K562 (cell line): ENCODE measurements at regions not wholly inside any gene's neighbourhood (a gene's known extent, or its start where the extent isn't known, plus 50 kb on each side); places are given as distances from the start of the nearest gene placed in this dataset.

Experiments used
- E2F1 ChIP-seq: sonication (generic); formaldehyde crosslinking; IDR thresholded peaks from 2 replicates; pipeline ENCODE4 v1.8.1; 2023; ENCODE audit warnings: mild to moderate bottlenecking, missing genetic modification reagents, moderate library complexity
- FOSL1 ChIP-seq: fragments of 200-800 bp; sonication (Bioruptor generic); conservative IDR thresholded peaks from 2 replicates; pipeline ENCODE4 v1.6.1; 2016; ENCODE audit warnings: missing genetic modification characterization, missing compliant biosample characterization
- FOXJ3 ChIP-seq: sonication (generic); formaldehyde crosslinking; IDR thresholded peaks from 2 replicates; pipeline ENCODE4 v1.4.0; 2020; ENCODE audit warnings: mild to moderate bottlenecking, missing genetic modification reagents
- HMGN3 ChIP-seq: IDR thresholded peaks from 2 replicates; pipeline ENCODE4 v1.6.1; 2011; ENCODE audit warnings: borderline replicate concordance, low read depth, mild to moderate bottlenecking, mixed read lengths, low read length; ENCODE audit not compliant: insufficient read length; ENCODE audit errors: extremely low read depth
- L3MBTL2 ChIP-seq: fragments of 450-650 bp; IDR thresholded peaks from 2 replicates; pipeline ENCODE4 v1.6.1; 2016; ENCODE audit warnings: mild to moderate bottlenecking, moderate library complexity
- MEIS2 ChIP-seq: fragments of 450-650 bp; IDR thresholded peaks from 2 replicates; pipeline ENCODE4 v1.6.1; 2014; ENCODE audit warnings: mild to moderate bottlenecking; ENCODE audit not compliant: partially characterized antibody
- PBX2 ChIP-seq, 2 experiments: IDR thresholded peaks in 1 of 2; conservative IDR thresholded peaks in 1 of 2; 2 replicates each; pipeline ENCODE4 v1.6.1; 2016; ENCODE audit warnings: low read depth in 2 of 2, mild to moderate bottlenecking in 1 of 2, missing compliant biosample characterization in 1 of 2, missing genetic modification characterization in 1 of 2, moderate library complexity in 1 of 2
- POLR2G ChIP-seq: fragments of 200-400 bp; formaldehyde crosslinking; IDR thresholded peaks from 2 replicates; pipeline ENCODE4 v1.6.1; 2017; ENCODE audit warnings: low read depth, mild to moderate bottlenecking, antibody characterized with exemption, low read length, moderate library complexity
- PRDM10 ChIP-seq: fragments of 450-650 bp; IDR thresholded peaks from 2 replicates; pipeline ENCODE4 v1.6.1; 2018; ENCODE audit not compliant: partially characterized antibody
- SIN3B ChIP-seq: fragments of 450-650 bp; IDR thresholded peaks from 2 replicates; pipeline ENCODE4 v1.6.1; 2017; ENCODE audit warnings: low read depth, mild to moderate bottlenecking, moderate library complexity
- SMARCE1 ChIP-seq: fragments of 450-650 bp; IDR thresholded peaks from 2 replicates; pipeline ENCODE4 v1.7.1; 2016; ENCODE audit warnings: mild to moderate bottlenecking
- WHSC1 ChIP-seq: IDR thresholded peaks from one replicate; pipeline ENCODE4 v1.6.1; 2012; ENCODE audit warnings: low read length, control low read depth, inconsistent platforms
- ZNF274 ChIP-seq: IDR thresholded peaks from 2 replicates; pipeline ENCODE4 v1.6.1; 2011; ENCODE audit warnings: low read depth, mild to moderate bottlenecking, low read length, moderate library complexity, borderline replicate concordance
- ZNF444 ChIP-seq: fragments of 250-450 bp; sonication (Bioruptor Pico); IDR thresholded peaks from 2 replicates; pipeline ENCODE4 v1.4.0; 2020; ENCODE audit warnings: mild to moderate bottlenecking, moderate library complexity
- TF ChIP-seq, protein P1 (sequence below): fragments of 250-450 bp; sonication (Bioruptor Pico); IDR thresholded peaks from 2 replicates; pipeline ENCODE4 v1.5.0; 2021
- TF ChIP-seq, protein P2 (sequence below): fragments of 450-650 bp; formaldehyde crosslinking; IDR thresholded peaks from 2 replicates; pipeline ENCODE4 v1.4.0; 2022; ENCODE audit warnings: missing genetic modification characterization

- TF ChIP-seq MEIS2 = peak; percentile 93
- TF ChIP-seq SIN3B = no peak
- TF ChIP-seq PRDM10 = no peak
- TF ChIP-seq HMGN3 = no peak
- TF ChIP-seq E2F1 (CRISPR knock-in tag) = no peak
- TF ChIP-seq FOSL1 (tag) = no peak
- TF ChIP-seq PBX2 (CRISPR knock-in tag; IDR thresholded peaks at IDR 0.05; ENCODE audit: low read depth) = peak; percentile 37; the same call in 1 of the 2 replicates
- peak; percentile 82 for TF ChIP-seq PBX2 (tag; conservative IDR thresholded peaks at IDR 0.05; ENCODE audit: low read depth)
- 0 out of 2 replicates have a peak, but pooled peaks have one; percentile 29 for TF ChIP-seq SMARCE1
- TF ChIP-seq ZNF274 = no peak
- no peak for TF ChIP-seq FOXJ3
- TF ChIP-seq WHSC1 = no peak
- no peak for TF ChIP-seq ZNF444 (CRISPR knock-in tag)
- TF ChIP-seq POLR2G = no peak
- TF ChIP-seq, protein P1, sequence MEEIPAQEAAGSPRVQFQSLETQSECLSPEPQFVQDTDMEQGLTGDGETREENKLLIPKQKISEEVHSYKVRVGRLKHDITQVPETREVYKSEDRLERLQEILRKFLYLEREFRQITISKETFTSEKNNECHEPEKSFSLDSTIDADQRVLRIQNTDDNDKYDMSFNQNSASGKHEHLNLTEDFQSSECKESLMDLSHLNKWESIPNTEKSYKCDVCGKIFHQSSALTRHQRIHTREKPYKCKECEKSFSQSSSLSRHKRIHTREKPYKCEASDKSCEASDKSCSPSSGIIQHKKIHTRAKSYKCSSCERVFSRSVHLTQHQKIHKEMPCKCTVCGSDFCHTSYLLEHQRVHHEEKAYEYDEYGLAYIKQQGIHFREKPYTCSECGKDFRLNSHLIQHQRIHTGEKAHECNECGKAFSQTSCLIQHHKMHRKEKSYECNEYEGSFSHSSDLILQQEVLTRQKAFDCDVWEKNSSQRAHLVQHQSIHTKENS (CRISPR knock-in tag) = no peak
- no peak for TF ChIP-seq L3MBTL2
- TF ChIP-seq, protein P2, sequence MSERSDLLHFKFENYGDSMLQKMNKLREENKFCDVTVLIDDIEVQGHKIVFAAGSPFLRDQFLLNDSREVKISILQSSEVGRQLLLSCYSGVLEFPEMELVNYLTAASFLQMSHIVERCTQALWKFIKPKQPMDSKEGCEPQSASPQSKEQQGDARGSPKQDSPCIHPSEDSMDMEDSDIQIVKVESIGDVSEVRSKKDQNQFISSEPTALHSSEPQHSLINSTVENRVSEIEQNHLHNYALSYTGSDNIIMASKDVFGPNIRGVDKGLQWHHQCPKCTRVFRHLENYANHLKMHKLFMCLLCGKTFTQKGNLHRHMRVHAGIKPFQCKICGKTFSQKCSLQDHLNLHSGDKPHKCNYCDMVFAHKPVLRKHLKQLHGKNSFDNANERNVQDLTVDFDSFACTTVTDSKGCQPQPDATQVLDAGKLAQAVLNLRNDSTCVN = no peak
These were observed 66.3 kb upstream of the GATA6 start (continued) for GRCh38 chr18:22102953-22103646.
